Upper lobe of left lung (tissue), 6 donors: ENCODE measurements at regions not wholly inside any gene's neighbourhood (a gene's known extent, or its start where the extent isn't known, plus 50 kb on each side); places are given as distances from the start of the nearest gene placed in this dataset.
"Not testable (repeated sequence)": the region's sequence is repeated elsewhere in the genome, so short reads cannot be mapped to it uniquely, and the experiment has no call there.

Experiments
- ATAC-seq, 2 donors: fragments of 200-7000 bp; cut with Tn5 transposase; one replicate each; pipeline ENCODE4 v1.9.1; 2022; ENCODE audit warnings: mild to moderate bottlenecking in 2 of 2, moderate library complexity in 2 of 2; ENCODE audit not compliant: low FRiP score in 2 of 2
- DNase-seq, 2 donors: peaks; one replicate each; pipeline ENCODE4 v3.0.0-alpha.2; 2019 to 2020
- H3K27ac ChIP-seq, 4 donors: fragments of 200-600 bp; sonication (generic); one replicate each; pipeline ENCODE4 v1.5.1; 2016 to 2019
- H3K27me3 ChIP-seq, 4 donors: fragments of 200-600 bp; sonication (generic); one replicate each; pipeline ENCODE4 v1.5.1; 2017 to 2019
- H3K36me3 ChIP-seq, 4 donors: fragments of 200-600 bp; sonication (generic); one replicate each; pipeline ENCODE4 v1.5.1; 2016 to 2019
- H3K4me1 ChIP-seq, 4 donors: fragments of 200-600 bp; sonication (generic); one replicate each; pipeline ENCODE4 v1.5.1; 2018 to 2019
- H3K4me3 ChIP-seq, 4 donors: fragments of 200-600 bp; sonication (generic); one replicate each; pipeline ENCODE4 v1.5.1; 2017 to 2019; ENCODE audit warnings: mild to moderate bottlenecking in 2 of 4, moderate library complexity in 1 of 4
- H3K9me3 ChIP-seq, 4 donors: fragments of 200-600 bp; sonication (generic); one replicate each; pipeline ENCODE4 v1.5.1; 2018 to 2019
- EP300 ChIP-seq, 4 donors: sonication (generic); formaldehyde crosslinking; IDR thresholded peaks; one replicate each; pipeline ENCODE4 v1.5.1; 2017; ENCODE audit warnings: antibody characterized with exemption in 4 of 4, control low read depth in 2 of 4
- POLR2A ChIP-seq, 4 donors: fragments of 450-650 bp; IDR thresholded peaks; one replicate each; pipeline ENCODE4 v1.5.1; 2016 to 2017; ENCODE audit warnings: antibody characterized with exemption in 4 of 4, mild to moderate bottlenecking in 2 of 4
- POLR2AphosphoS5 ChIP-seq, 2 donors: sonication (generic); formaldehyde crosslinking; IDR thresholded peaks; one replicate each; pipeline ENCODE4 v1.5.1; 2017; ENCODE audit warnings: antibody characterized with exemption in 2 of 2
- WGBS, 2 donors: methylation state at CpG; one replicate each; pipeline ENCODE4 v1.1.5; 2017 to 2018; 5-methylcytosine and 5-hydroxymethylcytosine counted together
- TF ChIP-seq, protein P1 (sequence below), 6 experiments: fragments of 450-650 bp in 4 of 6; fragments of 200-600 bp in 2 of 6; sonication (generic) in 2 of 6; IDR thresholded peaks; one replicate each; pipeline ENCODE4 v1.5.1; 2016 to 2019; ENCODE audit warnings: antibody characterized with exemption in 6 of 6
- donor health status: DM: no; HTN: no; CAD: no; lungs with moderate emphysema.
- donor health status: DM: no; HTN: yes; CAD: no; lungs with severe emphysema.

DNA sequence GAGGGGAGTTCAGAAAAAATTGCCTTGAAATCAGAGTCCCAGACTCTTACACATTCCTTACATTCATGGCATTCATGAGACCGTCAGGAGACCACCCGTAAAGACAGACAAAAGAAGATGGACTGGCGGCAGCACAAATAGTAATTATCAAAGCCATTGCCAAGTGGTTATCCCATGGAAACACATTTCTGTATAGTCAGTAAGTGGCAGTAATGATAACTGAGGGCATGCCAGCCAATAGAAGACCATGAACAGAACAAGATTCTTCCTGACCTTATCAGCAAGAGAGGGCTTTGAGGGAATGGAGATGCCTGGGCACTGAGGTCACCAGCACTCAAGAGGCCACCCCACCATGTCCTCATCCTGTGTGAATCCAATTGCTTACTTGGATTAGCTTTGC lies 121.7 kb upstream of the HCCS start:
- Histone ChIP-seq H3K27ac (no peak overlapping the region), H3K27me3 (no peaks in the 10 kb centered on the region), H3K4me1 (no peaks in the 10 kb centered on the region), H3K4me3 (no peak overlapping the region), H3K9me3 (no peaks in the 10 kb centered on the region), H3K36me3 (no peaks in the 10 kb centered on the region)
- no peak for DNase-seq
- ATAC-seq, result no peak
- TF ChIP-seq POLR2AphosphoS5 (IDR thresholded peaks at IDR 0.05) (no peak), EP300 (IDR thresholded peaks at IDR 0.05) (no peak), POLR2A (IDR thresholded peaks at IDR 0.05) (no peak)
- TF ChIP-seq, protein P1, sequence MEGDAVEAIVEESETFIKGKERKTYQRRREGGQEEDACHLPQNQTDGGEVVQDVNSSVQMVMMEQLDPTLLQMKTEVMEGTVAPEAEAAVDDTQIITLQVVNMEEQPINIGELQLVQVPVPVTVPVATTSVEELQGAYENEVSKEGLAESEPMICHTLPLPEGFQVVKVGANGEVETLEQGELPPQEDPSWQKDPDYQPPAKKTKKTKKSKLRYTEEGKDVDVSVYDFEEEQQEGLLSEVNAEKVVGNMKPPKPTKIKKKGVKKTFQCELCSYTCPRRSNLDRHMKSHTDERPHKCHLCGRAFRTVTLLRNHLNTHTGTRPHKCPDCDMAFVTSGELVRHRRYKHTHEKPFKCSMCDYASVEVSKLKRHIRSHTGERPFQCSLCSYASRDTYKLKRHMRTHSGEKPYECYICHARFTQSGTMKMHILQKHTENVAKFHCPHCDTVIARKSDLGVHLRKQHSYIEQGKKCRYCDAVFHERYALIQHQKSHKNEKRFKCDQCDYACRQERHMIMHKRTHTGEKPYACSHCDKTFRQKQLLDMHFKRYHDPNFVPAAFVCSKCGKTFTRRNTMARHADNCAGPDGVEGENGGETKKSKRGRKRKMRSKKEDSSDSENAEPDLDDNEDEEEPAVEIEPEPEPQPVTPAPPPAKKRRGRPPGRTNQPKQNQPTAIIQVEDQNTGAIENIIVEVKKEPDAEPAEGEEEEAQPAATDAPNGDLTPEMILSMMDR (IDR thresholded peaks at IDR 0.05), result no peak
- WGBS, 2 donors, result 65 to 75% methylated on average over 3 of the region's 3 CpGs

DNA sequence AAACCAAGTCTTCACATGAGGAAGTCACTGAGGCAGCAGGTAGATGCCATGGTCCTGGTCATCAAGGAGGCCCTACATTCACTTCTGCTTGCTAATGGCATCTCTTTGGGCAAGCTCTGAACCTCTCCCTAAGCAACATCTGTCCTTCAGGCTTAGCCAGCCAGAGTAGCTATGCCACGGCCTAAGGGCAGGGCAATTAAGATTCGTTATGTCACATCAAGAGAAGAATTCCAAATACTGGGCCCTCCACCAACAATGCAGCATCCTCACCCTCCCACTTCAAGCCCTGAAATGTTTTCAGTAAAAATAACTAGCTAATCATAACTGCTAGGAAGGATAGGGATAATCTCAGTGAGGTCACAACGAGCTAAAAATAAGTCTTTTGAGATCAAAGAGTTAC lies 120.7 kb upstream of the HCCS start:
- Histone ChIP-seq H3K4me3 (no peak overlapping the region), H3K27ac (no peak overlapping the region), H3K27me3 (no peaks in the 10 kb centered on the region), H3K36me3 (no peaks in the 10 kb centered on the region), H3K4me1 (no peaks in the 10 kb centered on the region), H3K9me3 (no peaks in the 10 kb centered on the region)
- TF ChIP-seq POLR2AphosphoS5 (IDR thresholded peaks at IDR 0.05), result no peak
- TF ChIP-seq EP300 (IDR thresholded peaks at IDR 0.05), result no peak
- TF ChIP-seq POLR2A (IDR thresholded peaks at IDR 0.05), result no peak
- TF ChIP-seq, protein P1 (IDR thresholded peaks at IDR 0.05), result no peak
- no peak for DNase-seq
- ATAC-seq, result no peak
- WGBS, 2 donors, result 62 to 66% methylated on average over 3 of the region's 3 CpGs

DNA sequence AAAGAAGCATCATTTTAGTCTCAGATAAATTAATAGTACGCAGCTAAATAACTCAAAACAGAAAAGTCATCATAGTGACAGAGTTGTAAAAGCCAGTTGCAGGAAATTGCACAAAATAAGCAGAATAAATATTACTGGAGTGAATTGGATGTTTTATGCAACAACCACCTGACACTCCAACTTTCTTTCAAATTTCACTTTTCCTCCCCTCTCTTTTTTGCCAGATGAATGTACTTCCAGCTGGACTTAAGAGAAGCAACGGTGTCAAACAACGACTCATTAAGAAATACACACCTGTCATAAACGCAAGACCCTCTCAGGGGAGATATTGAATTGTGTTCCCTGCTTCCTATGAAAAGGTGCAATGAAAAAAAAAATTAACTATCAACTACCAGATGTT lies 120.2 kb upstream of the HCCS start:
- Histone ChIP-seq H3K9me3 (no peaks in the 10 kb centered on the region), H3K36me3 (no peaks in the 10 kb centered on the region), H3K4me3 (no peak overlapping the region), H3K4me1 (no peaks in the 10 kb centered on the region), H3K27ac (no peak overlapping the region), H3K27me3 (no peaks in the 10 kb centered on the region)
- TF ChIP-seq EP300 (IDR thresholded peaks at IDR 0.05) (no peak), POLR2A (IDR thresholded peaks at IDR 0.05) (no peak), POLR2AphosphoS5 (IDR thresholded peaks at IDR 0.05) (no peak)
- TF ChIP-seq, protein P1 (IDR thresholded peaks at IDR 0.05), result no peak
- WGBS, 2 donors, result 72 to 83% methylated on average over 4 of the region's 4 CpGs
- no peak for ATAC-seq
- DNase-seq, result no peak

DNA sequence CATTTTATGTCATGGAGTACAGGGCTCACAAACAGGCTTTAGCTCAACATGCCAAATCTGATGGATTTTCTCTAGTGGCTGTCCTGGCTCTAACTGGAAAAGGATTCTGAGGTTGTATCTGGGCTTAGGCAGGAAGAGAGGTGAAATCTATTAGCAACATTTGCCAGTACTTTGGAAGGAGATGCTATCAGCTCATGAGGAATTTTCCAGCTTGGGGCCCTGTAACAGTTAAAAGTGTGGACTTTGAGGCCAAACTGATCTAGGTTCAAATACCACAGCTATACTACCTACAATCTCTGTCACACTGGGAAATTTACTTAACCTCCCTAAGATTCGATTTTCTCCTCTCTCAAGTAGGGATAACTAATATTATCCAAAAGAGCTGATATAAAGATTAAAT lies 119.0 kb upstream of the HCCS start:
- no peak overlapping the region for H3K27ac ChIP-seq
- TF ChIP-seq POLR2A (IDR thresholded peaks at IDR 0.05) (no peak), EP300 (IDR thresholded peaks at IDR 0.05) (no peak)
- 65 to 100% methylated on average over 1 of the region's 1 CpG for WGBS, 2 donors
- H3K4me1 ChIP-seq, result no peaks in the 10 kb centered on the region
- no peaks in the 10 kb centered on the region for H3K9me3 ChIP-seq
- no peaks in the 10 kb centered on the region for H3K27me3 ChIP-seq
- H3K4me3 ChIP-seq, result no peak overlapping the region
- no peaks in the 10 kb centered on the region for H3K36me3 ChIP-seq
- ATAC-seq (no peak), DNase-seq (no peak)

DNA sequence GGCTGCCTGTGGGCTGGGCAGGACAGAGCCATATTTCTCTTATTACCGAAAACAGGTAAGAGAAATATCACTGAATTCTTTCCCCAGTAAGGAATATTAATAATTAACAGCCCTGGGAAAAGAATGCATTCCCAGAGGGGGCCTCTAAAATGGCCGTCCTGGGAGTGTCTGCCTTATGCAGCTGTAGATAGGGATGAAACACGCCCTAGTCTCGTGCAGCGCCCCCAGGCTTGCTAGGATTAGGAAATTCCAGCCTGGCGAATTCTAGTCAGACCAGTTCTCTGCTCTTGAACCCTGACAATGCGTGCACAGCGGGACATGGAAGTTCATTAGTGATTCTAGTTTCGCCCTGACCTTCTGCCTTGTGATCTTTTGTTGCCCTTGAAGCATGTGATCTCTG lies 104.1 kb upstream of the HCCS start:
- WGBS, 2 donors, result 80 to 87% methylated on average over 8 to 9 of the region's 9 CpGs
- not testable (repeated sequence) for H3K27ac ChIP-seq, H3K4me1 ChIP-seq, H3K27me3 ChIP-seq, ATAC-seq, H3K9me3 ChIP-seq, H3K36me3 ChIP-seq, H3K4me3 ChIP-seq, DNase-seq

DNA sequence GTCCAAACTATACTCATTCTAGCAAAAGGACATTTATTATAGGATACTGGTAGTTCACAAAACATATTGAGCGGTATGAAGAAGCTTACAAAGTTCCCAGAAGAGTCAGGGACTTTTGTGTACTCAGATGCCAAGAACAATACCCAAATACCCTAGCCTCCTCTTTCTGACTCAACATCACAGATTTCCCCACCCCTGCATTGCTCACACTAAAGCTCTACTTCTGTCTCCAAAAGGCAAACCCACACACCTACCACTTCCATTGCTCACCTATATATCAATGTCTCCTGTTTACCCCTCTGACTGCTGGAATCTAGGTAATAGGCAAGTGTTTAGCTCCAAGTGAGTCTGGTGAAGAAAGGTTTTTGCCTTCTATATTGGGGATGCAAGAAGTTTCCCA lies 100.7 kb upstream of the HCCS start:
- 55 to 87% methylated on average over 1 of the region's 1 CpG for WGBS, 2 donors
- ATAC-seq (no peak), DNase-seq (no peak)
- no peaks in the 10 kb centered on the region for H3K9me3 ChIP-seq
- H3K27ac ChIP-seq, result no peak overlapping the region
- H3K4me1 ChIP-seq, result no peaks in the 10 kb centered on the region
- TF ChIP-seq POLR2AphosphoS5 (IDR thresholded peaks at IDR 0.05), result no peak
- TF ChIP-seq EP300 (IDR thresholded peaks at IDR 0.05), result no peak
- TF ChIP-seq POLR2A (IDR thresholded peaks at IDR 0.05), result no peak
- TF ChIP-seq, protein P1 (IDR thresholded peaks at IDR 0.05), result no peak
- no peaks in the 10 kb centered on the region for H3K36me3 ChIP-seq
- no peaks in the 10 kb centered on the region for H3K27me3 ChIP-seq
- H3K4me3 ChIP-seq, result no peak overlapping the region
